Mesothelial cell of epicardium (in vitro differentiated cells): ENCODE measurements at regions not wholly inside any gene's neighbourhood (a gene's known extent, or its start where the extent isn't known, plus 50 kb on each side); places are given as distances from the start of the nearest gene placed in this dataset.

Source experiments
- DNase-seq, 2 experiments: peaks; one replicate each; pipeline ENCODE4 v3.0.0; 2021; ENCODE audit warnings: low spot score in 2 of 2; ENCODE audit not compliant: unreplicated experiment in 2 of 2
- H3K27ac Mint-ChIP-seq: 2 replicates; pipeline ENCODE4 v1.8.0; 2021; ENCODE audit warnings: mixed read lengths
- H3K27me3 Mint-ChIP-seq: 2 replicates; pipeline ENCODE4 v1.8.0; 2021; ENCODE audit warnings: low read depth, mixed read lengths
- H3K36me3 Mint-ChIP-seq: 2 replicates; pipeline ENCODE4 v1.8.0; 2021; ENCODE audit warnings: mixed read lengths
- H3K4me1 Mint-ChIP-seq: 2 replicates; pipeline ENCODE4 v1.8.0; 2021; ENCODE audit warnings: mixed read lengths
- H3K4me3 Mint-ChIP-seq: 2 replicates; pipeline ENCODE4 v1.8.0; 2021; ENCODE audit warnings: mild to moderate bottlenecking, moderate library complexity, mixed read lengths
- H3K9me3 Mint-ChIP-seq: 2 replicates; pipeline ENCODE4 v1.8.0; 2021; ENCODE audit warnings: mixed read lengths
- TF ChIP-seq, protein P1 (sequence below): fragments of 200-600 bp; sonication (generic); IDR thresholded peaks from one replicate; pipeline ENCODE4 v1.5.0; 2021; ENCODE audit warnings: antibody characterized with exemption; ENCODE audit not compliant: unreplicated experiment

DNA sequence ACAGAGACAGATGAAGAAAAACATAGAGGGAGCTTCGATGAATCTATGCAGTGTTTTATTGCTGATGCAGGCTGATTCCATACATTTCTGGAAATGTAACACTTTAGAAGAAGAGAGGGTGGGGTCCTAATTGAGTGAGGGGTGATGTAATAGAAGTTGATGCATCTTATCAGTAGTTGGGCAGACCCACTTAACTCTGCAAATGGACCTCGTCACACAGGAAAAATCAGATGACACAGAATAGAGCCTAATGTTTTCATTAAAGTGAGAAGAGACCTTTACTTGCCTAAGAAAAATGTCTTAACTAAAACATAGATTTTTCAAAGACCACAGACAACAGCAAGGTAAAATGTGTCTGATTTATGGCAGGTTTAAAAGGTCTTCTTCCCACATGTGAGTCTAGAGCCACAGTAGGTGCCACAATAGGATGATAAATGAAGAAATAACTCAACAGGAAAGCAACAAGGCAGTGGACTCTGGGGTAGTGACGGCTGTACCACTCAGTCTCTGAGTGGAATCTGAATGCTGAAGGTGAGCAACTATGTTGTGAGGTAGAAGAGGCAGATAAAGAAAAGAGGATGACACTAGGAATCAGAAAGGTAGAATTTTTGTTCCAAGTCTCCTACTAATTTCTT, 414.7 kb upstream of the PIK3C3 start:
- peaks cover 12% of the 10 kb centered on the region for H3K9me3 Mint-ChIP-seq
- H3K27me3 Mint-ChIP-seq = no peaks in the 10 kb centered on the region
- DNase-seq = no peak
- peaks cover 18% of the 10 kb centered on the region for H3K4me1 Mint-ChIP-seq
- H3K27ac Mint-ChIP-seq = no peak overlapping the region
- TF ChIP-seq, protein P1, sequence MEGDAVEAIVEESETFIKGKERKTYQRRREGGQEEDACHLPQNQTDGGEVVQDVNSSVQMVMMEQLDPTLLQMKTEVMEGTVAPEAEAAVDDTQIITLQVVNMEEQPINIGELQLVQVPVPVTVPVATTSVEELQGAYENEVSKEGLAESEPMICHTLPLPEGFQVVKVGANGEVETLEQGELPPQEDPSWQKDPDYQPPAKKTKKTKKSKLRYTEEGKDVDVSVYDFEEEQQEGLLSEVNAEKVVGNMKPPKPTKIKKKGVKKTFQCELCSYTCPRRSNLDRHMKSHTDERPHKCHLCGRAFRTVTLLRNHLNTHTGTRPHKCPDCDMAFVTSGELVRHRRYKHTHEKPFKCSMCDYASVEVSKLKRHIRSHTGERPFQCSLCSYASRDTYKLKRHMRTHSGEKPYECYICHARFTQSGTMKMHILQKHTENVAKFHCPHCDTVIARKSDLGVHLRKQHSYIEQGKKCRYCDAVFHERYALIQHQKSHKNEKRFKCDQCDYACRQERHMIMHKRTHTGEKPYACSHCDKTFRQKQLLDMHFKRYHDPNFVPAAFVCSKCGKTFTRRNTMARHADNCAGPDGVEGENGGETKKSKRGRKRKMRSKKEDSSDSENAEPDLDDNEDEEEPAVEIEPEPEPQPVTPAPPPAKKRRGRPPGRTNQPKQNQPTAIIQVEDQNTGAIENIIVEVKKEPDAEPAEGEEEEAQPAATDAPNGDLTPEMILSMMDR = no peak
- no peak overlapping the region for H3K4me3 Mint-ChIP-seq
- H3K36me3 Mint-ChIP-seq = peaks cover 4% of the 10 kb centered on the region

DNA sequence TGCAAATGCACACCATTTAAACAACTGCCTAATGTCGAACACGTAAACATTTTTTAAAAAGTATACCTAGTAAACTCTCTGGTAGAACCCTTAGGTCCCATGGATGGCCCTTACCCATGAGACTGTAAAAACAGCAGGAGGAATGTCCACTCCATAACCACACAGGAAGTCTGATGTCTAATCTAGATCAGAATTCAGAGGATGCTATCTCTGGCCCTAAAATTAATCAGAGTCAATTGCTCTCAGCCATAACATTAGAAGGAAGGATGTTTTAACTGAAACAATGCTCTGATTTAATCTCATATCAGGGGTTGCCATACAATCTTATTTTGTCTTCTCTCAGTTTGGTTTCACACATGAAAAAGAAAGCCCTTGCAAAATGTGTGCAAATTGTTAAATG, 416.3 kb upstream of the PIK3C3 start:
- Mint-ChIP-seq H3K4me3 (no peak overlapping the region), H3K9me3 (peaks cover 4% of the 10 kb centered on the region), H3K27me3 (no peaks in the 10 kb centered on the region), H3K27ac (no peak overlapping the region), H3K4me1 (peaks cover 18% of the 10 kb centered on the region), H3K36me3 (peaks cover 3% of the 10 kb centered on the region)
- TF ChIP-seq, protein P1 = no peak
- no peak for DNase-seq

DNA sequence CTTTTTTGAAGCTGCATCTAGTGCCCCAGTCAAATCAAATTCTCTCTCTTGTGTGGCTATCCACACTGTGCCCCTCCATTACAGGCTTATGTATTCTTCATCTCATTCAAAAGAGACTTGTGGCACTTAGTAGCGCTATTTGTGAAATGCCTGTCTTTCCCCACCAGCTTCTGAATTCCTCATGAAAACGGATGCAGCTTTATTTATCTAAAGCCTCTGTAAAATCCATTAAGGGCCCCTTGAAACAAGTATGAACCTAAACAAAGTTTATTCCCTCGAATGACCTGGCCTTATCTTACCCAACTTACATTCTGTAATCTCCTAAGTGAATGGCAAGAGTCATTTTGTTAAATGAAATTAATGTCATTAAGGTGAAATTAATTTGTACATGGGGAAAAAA, 417.4 kb upstream of the PIK3C3 start:
- no peak overlapping the region for H3K27ac Mint-ChIP-seq
- H3K4me3 Mint-ChIP-seq = no peak overlapping the region
- TF ChIP-seq, protein P1 = no peak
- peaks cover 18% of the 10 kb centered on the region for H3K4me1 Mint-ChIP-seq
- no peaks in the 10 kb centered on the region for H3K27me3 Mint-ChIP-seq
- H3K9me3 Mint-ChIP-seq = peaks cover 4% of the 10 kb centered on the region
- peaks cover 3% of the 10 kb centered on the region for H3K36me3 Mint-ChIP-seq
- no peak for DNase-seq

DNA sequence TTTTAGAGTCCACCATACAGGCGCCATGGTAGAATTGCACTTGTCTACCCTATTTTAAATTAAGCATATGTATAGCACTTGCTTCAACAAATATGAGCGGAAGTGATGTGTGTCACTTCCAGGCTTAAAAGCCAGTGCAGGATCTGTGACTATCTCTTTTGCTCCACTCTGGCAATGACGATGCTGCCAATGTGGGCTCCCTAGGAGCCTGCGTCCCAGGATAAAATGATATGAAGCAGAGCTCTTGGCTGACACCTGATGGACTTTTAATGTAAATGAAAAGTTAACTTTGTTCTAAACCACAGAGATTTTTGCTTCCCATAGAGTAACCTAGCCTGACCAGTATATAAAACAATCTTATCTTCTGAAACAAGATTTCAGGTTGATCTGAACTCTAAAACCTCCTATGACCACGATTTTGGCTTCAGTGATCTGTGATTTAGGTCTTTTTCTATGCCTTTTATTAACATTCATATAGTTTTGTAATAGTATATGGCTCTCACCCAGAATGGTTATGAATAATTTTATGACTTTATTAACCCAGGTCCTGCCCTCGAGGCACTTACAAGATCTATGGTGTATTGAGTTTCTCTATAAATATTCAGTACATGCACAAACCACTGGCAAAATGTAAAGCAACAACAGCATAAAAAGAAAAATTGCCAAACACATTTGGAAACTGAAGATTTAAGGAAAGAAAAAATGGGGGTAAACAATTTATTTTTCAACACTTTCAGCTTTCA, 422.5 kb upstream of the PIK3C3 start:
- Mint-ChIP-seq H3K27me3 (no peaks in the 10 kb centered on the region), H3K27ac (no peak overlapping the region), H3K9me3 (peaks cover 4% of the 10 kb centered on the region), H3K4me1 (peaks cover 1% of the 10 kb centered on the region), H3K36me3 (peaks cover 3% of the 10 kb centered on the region), H3K4me3 (no peak overlapping the region)
- TF ChIP-seq, protein P1 = no peak
- DNase-seq = no peak

DNA sequence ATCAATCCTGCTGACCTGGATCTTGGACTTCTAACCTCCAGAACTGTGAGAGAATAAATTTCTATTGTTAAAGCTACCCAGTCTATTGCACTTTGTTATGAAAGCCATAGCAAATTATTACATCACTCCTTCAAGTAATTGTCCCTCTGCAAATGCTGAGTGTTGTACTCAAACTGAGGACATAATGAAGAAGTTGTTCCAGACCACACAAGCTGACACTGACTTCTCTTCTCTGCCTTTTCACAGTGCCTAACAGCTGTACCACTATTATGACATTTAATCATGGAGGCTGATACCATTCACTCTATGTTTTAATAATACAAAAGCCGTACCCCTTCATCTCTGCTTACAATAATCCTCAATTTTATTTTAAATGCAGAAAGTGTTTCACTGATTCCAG, 424.1 kb upstream of the PIK3C3 start:
- TF ChIP-seq, protein P1 = no peak
- no peaks in the 10 kb centered on the region for H3K36me3 Mint-ChIP-seq
- no peak for DNase-seq
- H3K9me3 Mint-ChIP-seq = peaks cover 7% of the 10 kb centered on the region
- no peak overlapping the region for H3K27ac Mint-ChIP-seq
- peaks cover under 1% of the 10 kb centered on the region for H3K4me1 Mint-ChIP-seq
- H3K27me3 Mint-ChIP-seq = no peaks in the 10 kb centered on the region
- H3K4me3 Mint-ChIP-seq = no peak overlapping the region
